ENCODE measurements at regions not wholly inside any gene's neighbourhood (a gene's known extent, or its start where the extent isn't known, plus 50 kb on each side); places are given as distances from the start of the nearest gene placed in this dataset.

DNA sequence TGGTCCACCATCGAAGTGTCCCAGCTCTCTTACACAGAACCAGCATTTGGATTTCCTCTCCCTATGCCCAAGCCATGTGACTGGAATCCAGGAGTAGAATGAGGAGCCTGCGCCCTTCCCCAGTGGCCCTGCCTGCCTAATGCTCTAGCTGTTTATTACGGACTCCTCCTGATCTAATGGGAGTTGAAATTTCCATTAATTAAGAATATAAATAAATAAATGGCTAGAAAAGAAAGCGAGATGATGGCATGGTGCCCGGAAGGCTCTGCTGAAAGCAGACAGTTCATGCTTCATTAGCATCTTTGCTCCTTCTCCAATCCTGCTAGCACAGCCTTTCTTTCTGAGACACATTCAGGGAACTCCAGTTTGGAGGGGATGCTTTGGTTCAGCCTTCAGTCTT, 216.2 kb downstream of the SEC16B start:
- TF ChIP-seq, protein P1, sequence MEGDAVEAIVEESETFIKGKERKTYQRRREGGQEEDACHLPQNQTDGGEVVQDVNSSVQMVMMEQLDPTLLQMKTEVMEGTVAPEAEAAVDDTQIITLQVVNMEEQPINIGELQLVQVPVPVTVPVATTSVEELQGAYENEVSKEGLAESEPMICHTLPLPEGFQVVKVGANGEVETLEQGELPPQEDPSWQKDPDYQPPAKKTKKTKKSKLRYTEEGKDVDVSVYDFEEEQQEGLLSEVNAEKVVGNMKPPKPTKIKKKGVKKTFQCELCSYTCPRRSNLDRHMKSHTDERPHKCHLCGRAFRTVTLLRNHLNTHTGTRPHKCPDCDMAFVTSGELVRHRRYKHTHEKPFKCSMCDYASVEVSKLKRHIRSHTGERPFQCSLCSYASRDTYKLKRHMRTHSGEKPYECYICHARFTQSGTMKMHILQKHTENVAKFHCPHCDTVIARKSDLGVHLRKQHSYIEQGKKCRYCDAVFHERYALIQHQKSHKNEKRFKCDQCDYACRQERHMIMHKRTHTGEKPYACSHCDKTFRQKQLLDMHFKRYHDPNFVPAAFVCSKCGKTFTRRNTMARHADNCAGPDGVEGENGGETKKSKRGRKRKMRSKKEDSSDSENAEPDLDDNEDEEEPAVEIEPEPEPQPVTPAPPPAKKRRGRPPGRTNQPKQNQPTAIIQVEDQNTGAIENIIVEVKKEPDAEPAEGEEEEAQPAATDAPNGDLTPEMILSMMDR (IDR thresholded peaks at IDR 0.05; ENCODE audit: poor library complexity, severe bottlenecking): no peak
- TF ChIP-seq EZH2 (IDR thresholded peaks at IDR 0.05; ENCODE audit: borderline replicate concordance, insufficient read depth, low read length, poor library complexity, severe bottlenecking) (no peak), SMC3 (conservative IDR thresholded peaks at IDR 0.05; ENCODE audit: poor library complexity) (no peak), POLR2AphosphoS5 (IDR thresholded peaks at IDR 0.05) (no peak), RAD21 (conservative IDR thresholded peaks at IDR 0.05) (no peak), TAF1 (IDR thresholded peaks at IDR 0.05; ENCODE audit: low read depth) (no peak), EP300 (conservative IDR thresholded peaks at IDR 0.05; ENCODE audit: poor library complexity, severe bottlenecking) (no peak), MXI1 (conservative IDR thresholded peaks at IDR 0.05; ENCODE audit: poor library complexity, severe bottlenecking) (no peak)
- TF ChIP-seq, protein P2, sequence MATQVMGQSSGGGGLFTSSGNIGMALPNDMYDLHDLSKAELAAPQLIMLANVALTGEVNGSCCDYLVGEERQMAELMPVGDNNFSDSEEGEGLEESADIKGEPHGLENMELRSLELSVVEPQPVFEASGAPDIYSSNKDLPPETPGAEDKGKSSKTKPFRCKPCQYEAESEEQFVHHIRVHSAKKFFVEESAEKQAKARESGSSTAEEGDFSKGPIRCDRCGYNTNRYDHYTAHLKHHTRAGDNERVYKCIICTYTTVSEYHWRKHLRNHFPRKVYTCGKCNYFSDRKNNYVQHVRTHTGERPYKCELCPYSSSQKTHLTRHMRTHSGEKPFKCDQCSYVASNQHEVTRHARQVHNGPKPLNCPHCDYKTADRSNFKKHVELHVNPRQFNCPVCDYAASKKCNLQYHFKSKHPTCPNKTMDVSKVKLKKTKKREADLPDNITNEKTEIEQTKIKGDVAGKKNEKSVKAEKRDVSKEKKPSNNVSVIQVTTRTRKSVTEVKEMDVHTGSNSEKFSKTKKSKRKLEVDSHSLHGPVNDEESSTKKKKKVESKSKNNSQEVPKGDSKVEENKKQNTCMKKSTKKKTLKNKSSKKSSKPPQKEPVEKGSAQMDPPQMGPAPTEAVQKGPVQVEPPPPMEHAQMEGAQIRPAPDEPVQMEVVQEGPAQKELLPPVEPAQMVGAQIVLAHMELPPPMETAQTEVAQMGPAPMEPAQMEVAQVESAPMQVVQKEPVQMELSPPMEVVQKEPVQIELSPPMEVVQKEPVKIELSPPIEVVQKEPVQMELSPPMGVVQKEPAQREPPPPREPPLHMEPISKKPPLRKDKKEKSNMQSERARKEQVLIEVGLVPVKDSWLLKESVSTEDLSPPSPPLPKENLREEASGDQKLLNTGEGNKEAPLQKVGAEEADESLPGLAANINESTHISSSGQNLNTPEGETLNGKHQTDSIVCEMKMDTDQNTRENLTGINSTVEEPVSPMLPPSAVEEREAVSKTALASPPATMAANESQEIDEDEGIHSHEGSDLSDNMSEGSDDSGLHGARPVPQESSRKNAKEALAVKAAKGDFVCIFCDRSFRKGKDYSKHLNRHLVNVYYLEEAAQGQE (IDR thresholded peaks at IDR 0.05; ENCODE audit: borderline replicate concordance): no peak
